ENCODE measurements at regions not wholly inside any gene's neighbourhood (a gene's known extent, or its start where the extent isn't known, plus 50 kb on each side); places are given as distances from the start of the nearest gene placed in this dataset.
A peak's percentile ranks its signal among the peaks of the same experiment; 100 is the strongest.

GRCh38 chr4:128571747-128572146, 237.8 kb upstream of the JADE1 start:
- TF ChIP-seq CTCF (IDR thresholded peaks at IDR 0.05) = no peak
- peak; percentile 10 for TF ChIP-seq EP300 (IDR thresholded peaks at IDR 0.05)
